Esophagus muscularis mucosa (tissue), 3 donors: ENCODE measurements at regions not wholly inside any gene's neighbourhood (a gene's known extent, or its start where the extent isn't known, plus 50 kb on each side); places are given as distances from the start of the nearest gene placed in this dataset.

Experiments
- CTCF ChIP-seq, 3 experiments: fragments of 200-600 bp in 2 of 3; fragments of 450-650 bp in 1 of 3; sonication (generic) in 2 of 3; IDR thresholded peaks; one replicate each; pipeline ENCODE4 v1.5.1; 2017 to 2019; ENCODE audit warnings: antibody characterized with exemption in 3 of 3, mild to moderate bottlenecking in 2 of 3, moderate library complexity in 1 of 3
- POLR2A ChIP-seq: fragments of 450-650 bp; IDR thresholded peaks from one replicate; pipeline ENCODE4 v1.6.1; 2017; ENCODE audit warnings: antibody characterized with exemption, moderate library complexity, mild to moderate bottlenecking, low read depth

GRCh38 chr5:58066557-58066956, 393.3 kb downstream of the PLK2 start:
- TF ChIP-seq CTCF (IDR thresholded peaks at IDR 0.05) = no peak
- no peak for TF ChIP-seq POLR2A
